GM18868 (cell line): ENCODE measurements at regions not wholly inside any gene's neighbourhood (a gene's known extent, or its start where the extent isn't known, plus 50 kb on each side); places are given as distances from the start of the nearest gene placed in this dataset.
A peak's percentile ranks its signal among the peaks of the same experiment; 100 is the strongest.
"Not testable (repeated sequence)": the region's sequence is repeated elsewhere in the genome, so short reads cannot be mapped to it uniquely, and the experiment has no call there.

Source experiments
- ATAC-seq: cut with Tn5 transposase; IDR thresholded peaks from one replicate; pipeline ENCODE4 v1.9.1; 2021; ENCODE audit warnings: mild to moderate bottlenecking, moderate library complexity; ENCODE audit not compliant: unreplicated experiment

- peak; percentile 98 for ATAC-seq
These were observed 450.7 kb downstream of the PTPRC start for GRCh38 chr1:199089393-199090122.

DNA sequence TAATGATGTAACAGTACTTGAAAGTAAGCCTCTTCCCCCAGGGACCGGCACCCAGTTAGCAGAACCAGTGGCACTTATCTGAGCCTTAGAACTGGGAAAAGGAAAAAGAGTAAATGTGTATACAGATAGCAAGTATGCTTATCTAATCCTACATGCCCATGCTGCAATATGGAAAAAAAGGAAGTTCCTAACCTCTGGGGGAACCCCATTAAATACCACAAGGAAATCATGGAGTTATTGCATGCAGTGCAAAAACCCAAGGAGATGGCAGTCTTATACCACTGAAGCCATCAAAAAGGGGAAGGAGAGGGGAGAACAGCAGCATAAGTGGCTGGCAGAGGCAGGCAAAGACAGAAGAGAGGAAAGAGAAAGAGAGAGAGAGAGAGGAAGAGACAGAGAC is 456.8 kb downstream of the PTPRC start:
- ATAC-seq = not testable (repeated sequence)

DNA sequence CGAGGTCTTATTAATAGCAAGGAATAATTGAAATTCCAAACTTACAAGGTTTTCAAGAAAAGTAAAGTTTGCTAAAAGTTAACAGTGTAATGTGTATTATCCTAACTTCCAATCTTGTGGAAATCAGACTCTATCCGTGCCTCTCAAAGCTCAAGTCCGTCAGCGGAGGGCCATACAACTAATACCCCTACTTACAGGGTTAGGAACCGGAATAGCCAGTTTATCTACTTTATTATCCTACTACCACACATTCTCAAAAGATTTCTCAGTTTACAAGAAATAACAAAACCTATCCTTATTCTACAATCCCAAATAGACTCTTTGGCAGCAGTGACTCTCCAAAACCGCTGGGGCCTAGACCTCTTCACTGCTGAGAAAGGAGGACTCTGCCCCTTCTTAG is 457.8 kb downstream of the PTPRC start:
- no peak for ATAC-seq

DNA sequence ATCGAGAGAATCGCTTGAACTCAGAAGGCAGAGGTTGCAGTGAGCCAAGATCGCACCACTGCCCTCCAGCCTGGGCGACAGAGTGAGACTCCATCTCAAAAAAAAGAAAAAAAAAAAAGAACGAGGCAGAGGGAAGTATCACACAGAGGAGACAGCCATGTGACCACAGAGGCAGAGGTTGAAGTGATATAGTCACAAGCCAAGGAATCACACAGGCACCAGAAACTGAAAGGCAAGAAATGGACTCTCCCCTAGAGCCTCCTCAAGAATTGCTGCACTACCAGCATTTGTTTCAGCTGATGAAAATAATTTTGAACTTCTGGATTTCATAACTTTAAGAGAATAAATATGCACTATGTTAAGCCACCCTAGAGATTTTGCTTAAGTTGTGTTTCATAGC is 459.6 kb downstream of the PTPRC start:
- ATAC-seq = no peak

DNA sequence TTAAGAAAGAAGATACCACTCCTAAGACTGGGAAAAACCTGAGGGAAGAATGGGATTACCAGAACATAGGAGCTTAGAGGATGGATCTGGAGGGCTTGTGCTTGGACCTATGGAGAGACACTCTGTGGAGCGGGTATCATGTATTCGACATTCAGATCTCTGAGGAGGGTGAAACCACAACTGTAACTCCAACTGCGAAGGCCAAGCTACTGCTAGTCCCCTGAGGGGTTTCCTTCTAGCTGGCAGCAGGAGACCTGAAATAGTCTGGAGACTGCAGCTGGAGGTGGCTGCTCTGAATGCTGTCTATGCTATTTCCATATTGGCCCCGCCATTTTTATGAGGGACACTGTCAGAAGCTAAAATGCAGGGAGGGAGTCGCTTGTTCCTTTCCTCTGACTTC is 462.3 kb downstream of the PTPRC start:
- no peak for ATAC-seq

GRCh38 chr1:199101635-199102034 is 462.8 kb downstream of the PTPRC start:
- no peak for ATAC-seq

DNA sequence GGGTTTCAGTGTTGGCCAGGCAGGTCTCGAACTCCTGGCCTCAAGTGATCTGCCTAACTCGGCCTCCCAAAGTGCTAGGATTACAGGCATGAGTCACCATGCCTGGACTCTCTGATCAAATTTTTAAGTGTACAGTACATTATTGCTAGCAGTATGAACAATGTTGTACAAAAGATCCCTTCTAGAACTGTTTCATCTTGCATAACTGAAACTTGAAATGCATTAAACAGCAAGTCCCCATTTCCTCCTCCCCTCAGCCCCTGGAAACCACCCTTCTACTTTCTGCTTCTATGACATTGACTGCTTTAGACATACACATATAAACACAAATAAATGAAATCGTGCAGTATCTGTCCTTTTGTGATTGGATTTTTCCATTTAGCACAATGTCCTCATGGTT is 463.4 kb downstream of the PTPRC start:
- ATAC-seq = peak; percentile 96

DNA sequence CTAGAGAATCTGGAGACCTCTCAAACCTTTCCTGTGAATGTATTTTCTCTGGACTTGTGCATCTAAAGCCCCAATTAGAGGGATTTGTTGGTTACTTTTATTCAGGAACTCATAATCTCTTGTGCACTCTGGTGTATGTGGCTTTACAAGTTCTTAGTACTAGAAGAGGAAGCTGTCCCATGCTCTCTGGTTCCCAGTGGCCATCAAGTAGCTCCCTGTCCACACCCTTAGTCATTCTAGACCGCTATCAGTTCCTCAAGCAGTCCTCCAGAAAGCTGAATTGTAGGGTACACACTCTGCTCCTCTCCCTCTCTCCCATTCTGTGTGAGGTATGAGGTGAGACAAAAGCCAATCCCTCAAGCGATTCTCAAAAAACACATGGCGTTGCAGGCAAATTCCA is 470.3 kb downstream of the PTPRC start:
- no peak for ATAC-seq

DNA sequence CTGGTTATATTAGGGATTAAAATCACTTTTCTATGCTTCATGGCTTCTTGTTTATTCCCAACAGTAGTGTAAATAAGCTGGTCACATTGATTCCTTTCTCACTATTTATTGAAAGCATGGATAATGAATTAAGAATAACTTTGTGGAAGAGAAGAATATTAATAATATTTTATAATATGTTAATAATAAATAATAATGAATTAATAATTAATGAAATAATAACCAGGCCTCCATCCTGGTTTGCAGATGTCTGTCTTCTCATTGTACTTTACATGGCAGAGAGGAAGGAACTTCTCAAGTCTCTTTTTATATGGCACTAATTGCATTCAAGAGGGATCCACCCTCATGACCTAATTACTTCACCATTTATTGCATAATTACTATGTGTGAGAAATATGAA is 473.5 kb downstream of the PTPRC start:
- no peak for ATAC-seq

GRCh38 chr1:199113265-199113869 is 474.5 kb downstream of the PTPRC start:
- no peak for ATAC-seq

DNA sequence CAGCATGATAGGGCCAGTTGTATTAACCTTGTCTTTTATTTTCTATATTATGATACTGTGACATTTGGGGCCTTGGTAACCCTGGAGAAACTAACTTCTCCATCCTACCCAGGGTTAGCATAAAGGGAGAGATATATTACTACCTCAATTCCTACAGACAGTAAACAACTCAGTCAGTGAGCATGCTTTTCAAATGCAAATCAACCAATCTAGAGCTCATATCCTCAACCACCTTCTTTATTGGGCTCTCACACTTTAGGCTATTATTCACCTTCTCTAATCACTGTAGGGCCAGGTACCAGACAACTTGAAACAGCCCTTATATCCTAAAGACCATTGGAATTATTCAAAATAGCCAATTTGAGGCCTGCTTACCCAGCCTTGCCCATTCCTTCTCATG is 477.6 kb downstream of the PTPRC start:
- no peak for ATAC-seq

DNA sequence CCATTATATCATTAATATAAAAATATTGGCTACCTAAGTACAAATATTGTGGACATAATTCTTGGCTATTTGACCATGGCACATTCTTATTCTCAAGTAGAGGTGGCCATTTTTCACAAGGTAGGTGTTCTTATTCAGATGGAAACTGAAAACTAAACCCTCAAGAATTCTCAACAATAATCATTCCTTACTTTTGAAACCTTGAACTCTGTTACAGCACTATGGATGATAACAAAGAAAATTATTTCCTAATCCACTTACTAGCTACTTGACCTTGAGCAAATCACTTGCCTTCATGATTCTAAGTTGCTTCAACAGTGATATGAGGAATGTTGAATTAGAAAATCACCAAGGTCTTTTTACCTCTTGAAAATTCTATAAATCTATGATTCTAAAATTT is 482.2 kb downstream of the PTPRC start:
- no peak for ATAC-seq

GRCh38 chr1:199122085-199122484 is 483.2 kb downstream of the PTPRC start:
- no peak for ATAC-seq

DNA sequence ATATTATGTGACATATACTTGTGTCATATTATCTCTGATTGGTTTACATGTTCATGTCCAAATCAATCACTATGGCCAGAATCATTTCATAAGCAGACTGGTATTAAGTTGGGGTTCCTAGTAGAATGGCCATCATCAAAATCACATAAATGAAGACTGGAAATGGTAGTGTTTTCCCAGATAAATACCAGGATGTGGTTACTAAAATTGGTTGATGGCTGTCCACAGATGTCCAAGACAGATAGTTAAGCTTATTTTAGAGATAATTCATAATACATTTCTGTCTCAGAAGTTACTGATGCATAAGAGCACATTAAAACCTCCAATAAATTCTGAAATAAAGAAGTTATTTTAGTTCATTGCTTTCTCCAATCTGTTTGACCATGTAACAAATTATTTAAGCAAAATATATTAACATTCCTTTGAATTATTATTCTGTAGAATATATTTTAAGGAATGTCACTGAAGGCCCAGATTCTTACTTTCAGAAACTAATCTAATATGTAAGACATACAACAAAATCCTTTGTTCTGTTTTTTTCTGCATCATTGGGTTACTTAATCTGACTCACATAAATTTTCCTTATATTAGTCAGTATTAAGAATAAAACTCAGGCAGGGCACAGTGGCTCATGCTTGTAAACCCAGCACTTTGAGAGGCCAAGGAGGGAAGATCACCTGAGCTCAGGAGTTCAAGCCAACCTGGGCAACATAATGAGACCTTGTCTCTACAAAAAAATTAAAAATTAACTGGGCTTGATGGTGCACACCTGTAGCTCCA is 483.9 kb downstream of the PTPRC start:
- no peak for ATAC-seq

DNA sequence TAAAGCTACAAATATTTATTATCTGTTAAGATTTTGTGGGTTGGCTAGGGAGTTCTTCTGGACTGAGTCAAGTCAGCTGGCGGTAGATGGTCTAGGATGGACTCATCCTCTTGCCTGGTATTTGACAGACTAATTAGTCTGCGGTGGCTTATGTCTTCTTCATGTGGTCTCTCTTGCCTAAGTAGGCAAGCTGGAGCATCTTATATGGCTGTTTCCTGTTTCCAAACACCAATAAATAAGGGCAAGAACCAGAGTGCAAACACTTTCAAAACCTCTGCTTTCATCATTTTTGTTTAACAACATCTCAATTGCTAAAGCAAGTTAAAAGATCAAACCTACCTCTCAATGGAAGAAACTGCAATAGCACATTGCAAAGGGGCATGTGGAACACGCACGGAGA is 484.8 kb downstream of the PTPRC start:
- ATAC-seq = no peak

DNA sequence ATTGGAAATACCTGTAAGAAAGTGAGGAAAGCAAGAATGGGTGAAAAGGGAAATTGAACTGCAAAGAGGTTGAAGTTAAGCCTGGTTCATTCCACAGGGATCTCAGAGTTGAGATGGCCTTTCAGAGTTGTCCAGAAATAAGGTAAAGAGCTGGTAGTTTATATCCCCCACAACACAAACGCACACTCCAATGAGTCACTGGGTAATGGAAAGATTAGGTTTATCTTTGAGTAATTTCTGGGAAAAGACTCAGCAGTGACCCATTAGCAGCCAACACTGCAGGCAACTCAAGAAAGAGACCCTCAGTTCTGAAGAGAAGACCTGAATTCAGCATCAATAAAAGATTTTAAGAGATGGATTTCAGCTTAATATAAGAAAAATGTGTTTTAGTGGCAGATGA is 485.5 kb downstream of the PTPRC start:
- ATAC-seq = no peak

DNA sequence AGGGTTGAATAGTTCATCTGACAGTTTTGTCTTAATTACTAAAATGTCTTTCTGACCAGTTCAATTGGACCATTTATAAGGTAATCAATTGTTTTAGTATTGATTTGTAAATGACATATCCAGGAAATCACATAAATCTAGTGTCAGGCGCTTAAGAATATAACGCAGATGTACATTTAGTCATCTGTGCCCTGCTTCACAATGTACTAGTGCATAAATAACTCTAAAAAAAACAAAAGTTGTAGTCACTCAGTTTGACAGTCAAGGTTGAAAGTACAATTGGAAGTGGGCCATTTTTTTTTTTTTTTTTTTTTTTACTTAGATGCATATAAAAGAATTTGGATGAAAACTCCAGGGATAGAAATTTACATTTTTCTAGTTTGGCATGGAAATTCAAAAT is 490.4 kb downstream of the PTPRC start:
- no peak for ATAC-seq

DNA sequence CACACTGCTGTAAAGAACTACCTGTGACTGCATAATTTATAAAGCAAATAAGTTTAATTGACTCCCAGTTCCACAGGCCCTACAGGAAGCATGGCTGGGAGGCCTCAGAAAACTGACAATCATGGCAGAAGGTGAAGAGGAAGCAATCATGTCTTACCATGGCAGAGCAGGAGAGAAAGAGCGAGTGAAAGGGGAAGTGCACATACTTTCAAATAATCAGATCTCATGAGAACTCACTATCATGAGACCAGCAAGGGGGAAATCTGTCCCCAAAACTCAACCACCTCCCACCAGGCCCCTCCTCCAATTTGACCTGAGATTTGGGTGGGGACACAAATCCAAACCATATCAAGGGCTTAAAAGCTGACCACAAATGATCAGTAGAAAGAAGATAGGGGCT is 493.2 kb downstream of the PTPRC start:
- ATAC-seq = no peak

DNA sequence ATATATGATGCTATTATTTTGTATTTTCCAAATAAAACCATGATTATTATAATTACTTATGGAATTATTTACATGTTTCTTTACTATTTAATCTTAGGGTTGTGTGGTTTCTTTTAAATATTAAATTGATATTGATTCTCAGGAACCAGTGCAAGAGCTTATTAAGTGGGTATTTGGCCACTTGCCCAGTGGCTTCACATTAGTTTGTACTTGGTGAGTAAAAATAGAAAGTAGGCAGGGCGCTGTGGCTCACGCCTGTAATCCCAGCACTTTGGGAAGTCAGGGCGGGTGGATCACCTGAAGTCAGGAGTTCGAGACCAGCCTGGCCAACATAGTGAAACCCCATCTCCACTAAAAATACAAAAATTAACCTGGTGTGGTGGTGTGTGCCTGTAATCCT is 497.1 kb downstream of the PTPRC start:
- ATAC-seq = no peak

- no peak for ATAC-seq
These were observed 499.2 kb downstream of the PTPRC start for GRCh38 chr1:199138061-199138460.

- ATAC-seq = no peak
These were observed 510.8 kb downstream of the PTPRC start for GRCh38 chr1:199149591-199149990.

- no peak for ATAC-seq
These were observed 511.9 kb downstream of the PTPRC start for GRCh38 chr1:199150756-199151155.
